Medulla oblongata (tissue), 1 donor: ENCODE measurements at regions not wholly inside any gene's neighbourhood (a gene's known extent, or its start where the extent isn't known, plus 50 kb on each side); places are given as distances from the start of the nearest gene placed in this dataset.
"Not testable (repeated sequence)": the region's sequence is repeated elsewhere in the genome, so short reads cannot be mapped to it uniquely, and the experiment has no call there.

Source experiments
- DNase-seq: peaks from one replicate; pipeline ENCODE4 v3.0.0-alpha.2; 2015; ENCODE audit errors: extremely low spot score

DNA sequence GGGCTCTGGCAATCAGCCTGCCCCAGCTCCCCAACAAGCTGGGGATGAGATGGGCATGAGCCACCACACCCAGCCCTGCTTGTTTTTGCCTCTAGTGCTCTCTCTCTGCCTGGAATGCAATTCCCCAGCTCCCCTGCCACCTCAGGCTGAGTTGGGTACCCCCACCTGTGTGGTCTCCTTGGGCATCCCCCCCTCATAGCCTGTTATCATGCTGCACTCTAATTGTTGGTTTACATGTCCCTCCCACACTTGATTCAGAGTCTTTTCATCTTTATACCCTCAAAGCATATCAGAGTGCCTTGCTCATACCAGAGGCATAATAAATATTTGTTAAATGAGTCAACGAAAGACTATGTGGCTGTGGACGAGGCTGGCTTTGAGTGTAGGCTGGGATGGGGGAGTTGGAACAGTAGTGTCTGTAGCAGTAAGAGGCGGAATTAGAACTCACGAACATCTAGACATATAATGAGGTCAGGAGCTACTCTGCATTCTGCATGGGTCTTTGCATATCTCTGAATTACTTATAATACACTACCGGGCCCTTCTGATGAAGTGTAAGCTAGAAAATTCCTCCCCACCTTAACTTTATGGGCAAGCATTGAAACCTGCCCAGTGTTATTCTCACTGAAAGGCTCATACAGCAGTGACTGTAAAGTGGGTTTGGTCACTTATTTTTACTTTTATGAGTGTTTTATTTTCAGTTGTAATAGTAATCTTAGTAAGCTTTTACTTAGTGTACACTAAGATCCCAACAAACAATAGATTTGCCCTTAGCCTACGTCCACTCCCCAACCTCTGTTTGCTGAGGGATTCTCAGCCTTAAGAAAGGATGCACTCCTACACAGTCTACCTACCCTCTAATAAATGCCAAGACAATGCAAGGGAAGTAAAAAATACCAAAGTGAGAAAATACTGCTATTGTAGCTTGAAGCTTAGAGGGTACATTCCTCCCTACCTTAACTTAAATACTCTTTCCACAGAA, 58.7 kb downstream of the EDN1 start:
- DNase-seq = no peak

DNA sequence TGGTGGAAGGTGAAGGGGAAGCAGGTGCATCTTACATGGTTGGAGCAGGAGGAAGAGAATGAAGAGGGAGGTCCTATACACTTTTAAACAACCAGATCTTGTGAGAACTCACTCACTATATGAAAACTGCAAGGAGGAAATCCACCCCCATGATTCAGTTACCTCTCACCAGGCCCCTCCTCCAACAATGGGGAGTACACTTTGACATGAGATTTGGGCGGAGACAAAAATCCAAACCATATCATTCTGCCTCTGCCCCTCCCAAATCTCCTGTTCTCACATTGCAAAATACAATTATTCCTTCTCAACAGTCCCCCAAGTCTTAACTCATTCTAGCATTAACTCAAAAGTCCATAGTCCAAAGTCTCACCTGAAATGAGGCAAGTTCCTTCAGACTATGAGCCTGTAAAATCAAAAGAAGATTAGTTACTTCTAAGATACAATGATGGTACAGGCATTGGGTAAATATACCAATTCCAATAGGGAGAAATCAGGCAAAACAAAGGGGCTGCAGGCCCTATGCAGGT, 60.5 kb downstream of the EDN1 start:
- DNase-seq = no peak

DNA sequence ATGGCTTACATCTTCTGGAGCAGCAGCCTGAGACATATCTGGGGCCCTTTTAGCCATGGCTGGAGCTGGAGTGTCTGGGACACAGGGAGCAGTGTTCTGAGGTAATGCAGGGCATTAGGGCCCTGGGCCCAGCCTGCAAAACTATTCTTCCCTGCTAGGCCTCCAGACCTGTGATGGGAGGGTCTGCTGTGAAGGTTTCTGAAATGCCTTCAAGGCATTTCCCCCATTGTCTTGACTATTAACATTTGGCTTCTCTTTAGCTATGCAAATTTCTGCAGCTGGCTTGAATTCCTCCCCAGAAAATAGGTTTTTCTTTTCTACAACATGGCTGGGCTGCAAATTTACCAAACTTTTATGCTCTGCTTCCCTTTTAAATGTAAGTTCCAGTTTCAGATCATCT, 61.5 kb downstream of the EDN1 start:
- no peak for DNase-seq

DNA sequence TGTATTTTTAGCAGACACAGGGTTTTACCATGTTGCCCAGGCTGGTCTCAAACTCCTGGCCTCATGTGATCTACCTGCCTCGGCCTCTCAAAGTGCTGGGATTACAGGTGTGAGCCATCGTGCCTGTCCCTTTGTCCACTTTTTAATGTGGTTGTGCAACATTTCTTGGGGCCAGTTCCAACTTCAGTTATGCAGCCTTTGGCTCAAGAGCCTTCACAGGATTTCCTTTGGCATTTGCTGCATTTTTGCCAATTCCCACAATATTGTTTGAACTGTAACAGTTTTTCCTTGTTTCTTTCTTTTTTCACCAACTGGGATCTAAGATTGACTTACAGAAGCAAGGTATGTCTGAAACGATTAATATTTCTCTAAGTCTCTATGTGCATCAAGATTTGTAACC, 63.6 kb downstream of the EDN1 start:
- no peak for DNase-seq

DNA sequence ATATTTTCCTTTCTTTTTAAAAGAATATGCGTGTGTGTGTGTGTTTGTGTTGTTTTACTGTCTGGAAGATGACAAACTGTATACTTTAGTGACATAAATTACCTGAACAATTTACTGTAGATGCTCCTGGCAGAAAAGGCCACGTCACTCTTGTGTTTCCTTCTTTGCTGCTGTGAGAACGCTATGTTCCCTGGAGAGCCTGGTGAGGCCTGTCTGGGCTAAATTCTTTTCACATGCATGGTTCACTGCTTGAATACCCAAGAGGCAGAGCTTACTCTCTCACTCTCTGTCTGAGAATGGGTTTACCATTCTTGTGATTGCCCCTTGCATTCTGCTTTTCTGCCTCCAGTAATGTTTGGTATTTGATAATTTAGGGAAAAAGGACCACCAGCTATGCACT, 64.3 kb downstream of the EDN1 start:
- DNase-seq = no peak

DNA sequence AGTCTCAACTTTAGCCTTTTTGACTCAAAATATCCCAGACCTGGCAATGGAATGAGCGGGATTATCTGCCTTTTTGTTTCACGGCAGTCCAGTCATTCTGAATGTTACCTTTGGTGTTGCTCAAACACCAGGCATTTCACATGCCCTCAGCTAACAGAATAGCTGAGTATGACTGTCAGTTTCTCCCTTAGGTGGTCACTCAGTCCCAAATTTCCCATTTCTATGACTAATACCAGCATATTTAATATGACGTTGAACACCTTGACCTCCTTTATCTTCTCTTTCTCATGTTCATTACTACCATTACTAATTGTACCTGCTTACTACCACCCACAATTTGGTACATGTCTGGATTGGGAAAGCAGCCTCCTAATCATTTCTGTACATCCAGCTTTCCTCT, 65.2 kb downstream of the EDN1 start:
- DNase-seq = no peak

DNA sequence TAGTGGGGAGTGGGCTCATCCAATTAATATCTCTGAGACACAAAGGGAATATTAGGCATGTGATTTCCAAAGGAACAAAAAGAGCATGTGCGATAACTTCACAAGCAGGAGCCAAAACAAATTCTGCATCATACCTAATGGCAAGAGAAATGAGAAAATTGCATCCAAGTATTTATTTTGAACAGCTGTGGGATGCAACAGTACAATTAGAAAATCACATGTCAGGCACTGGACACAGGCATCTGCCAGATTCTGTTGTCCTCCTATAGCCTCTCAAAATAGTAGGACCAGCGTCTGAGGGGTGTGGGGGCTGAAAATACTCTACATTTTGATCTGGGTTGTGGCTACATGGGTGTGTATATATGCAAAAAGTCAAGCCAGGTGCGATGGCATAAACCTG, 66.3 kb downstream of the EDN1 start:
- DNase-seq = no peak

DNA sequence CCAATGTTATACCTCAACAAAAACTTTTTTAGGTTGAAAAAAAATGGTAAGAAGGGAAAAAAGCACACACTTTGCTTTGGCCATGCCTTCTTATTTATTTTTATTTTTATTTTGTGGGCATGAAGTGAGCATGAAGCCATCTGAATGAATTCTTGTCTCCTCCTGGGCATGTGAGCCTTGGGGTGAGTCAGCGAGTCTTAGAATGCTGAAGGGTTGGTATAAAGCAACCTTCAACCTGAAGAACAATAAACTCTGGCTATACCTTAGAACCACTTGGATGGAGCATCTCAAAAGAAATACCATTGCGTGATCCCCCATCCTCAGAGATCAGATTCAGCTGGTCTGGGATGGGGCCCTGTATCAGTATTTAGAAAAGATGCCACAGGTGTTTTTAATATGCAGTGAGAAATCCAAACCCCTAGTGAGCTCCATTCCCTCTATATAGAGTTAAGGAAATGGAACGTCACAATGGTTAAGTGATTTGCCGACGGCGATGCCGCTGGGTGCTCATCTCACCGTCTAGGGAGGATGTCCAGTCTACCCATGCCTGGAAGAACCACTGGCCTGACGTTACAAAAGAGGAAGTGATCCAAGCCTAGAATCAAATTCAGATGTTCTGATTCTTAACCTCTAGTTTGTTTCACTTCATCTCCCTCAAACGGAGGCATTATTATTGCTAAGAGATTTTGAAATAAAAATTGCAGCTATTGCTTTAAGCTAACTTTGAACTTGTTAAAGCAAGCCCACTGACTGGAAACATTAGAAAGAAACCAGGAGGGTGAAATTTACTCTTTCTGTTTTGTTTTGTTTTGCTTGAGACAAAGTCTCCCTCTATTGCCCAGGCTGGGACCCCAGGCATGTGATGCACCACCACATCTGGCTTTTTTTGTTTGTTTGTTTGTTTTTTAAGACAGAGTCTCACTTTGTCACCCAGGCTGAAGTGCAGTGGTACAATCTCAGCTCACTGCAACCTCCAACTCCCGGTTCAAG, 67.1 kb downstream of the EDN1 start:
- DNase-seq = peak; percentile 71

DNA sequence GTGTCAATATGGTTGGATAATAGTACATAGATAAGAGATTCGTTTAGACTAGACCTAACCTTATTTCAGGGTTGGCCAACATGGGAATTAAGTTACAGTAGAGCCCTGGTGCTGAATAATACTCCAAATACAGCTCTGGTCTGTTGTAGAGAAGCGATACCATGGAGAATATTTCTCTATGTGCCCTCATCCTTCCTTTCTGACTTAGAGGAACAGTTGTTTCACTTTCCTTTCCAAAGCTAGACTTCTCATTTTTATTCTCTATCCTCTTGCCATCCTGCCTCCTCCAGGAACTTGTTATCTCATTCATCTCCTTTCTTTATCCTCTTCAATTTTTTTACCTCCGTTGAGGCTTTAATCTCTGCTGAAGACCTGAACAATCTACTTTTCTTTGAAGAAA, 68.9 kb downstream of the EDN1 start:
- peak; percentile 62 for DNase-seq

DNA sequence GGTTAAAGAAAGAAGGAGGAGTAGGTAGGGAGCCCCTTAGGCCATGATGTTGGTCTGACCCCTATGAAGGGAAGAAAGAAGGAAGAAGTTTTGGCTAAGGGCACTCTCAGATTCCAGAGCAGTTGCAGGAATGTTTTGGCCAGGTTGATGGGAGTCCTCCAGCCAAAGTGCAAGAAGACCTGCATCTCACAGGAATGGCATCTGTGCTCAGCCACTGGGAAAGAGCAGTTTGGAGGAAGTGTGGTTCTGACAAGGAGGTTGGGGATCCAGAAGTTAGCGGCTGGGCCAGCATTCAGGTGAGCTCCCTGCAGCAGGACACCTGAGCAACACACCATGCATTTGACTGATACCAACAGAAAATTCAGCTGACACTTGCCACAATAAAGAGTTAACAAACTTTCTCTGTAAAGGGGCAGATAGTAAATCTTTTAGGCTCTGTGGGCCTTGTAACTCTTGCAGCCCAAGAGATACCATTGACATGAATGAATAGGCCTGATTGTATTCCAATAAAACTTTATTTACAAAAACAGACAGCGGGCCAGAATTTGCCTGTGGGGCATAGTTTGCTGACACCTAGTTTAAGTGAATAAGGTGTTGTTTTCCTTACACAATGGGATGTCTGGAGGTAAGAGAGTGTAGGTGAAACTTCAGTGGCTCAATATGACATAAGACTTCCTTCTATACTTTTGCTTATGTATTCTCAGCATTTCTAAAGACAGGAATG, 71.0 kb downstream of the EDN1 start:
- no peak for DNase-seq

DNA sequence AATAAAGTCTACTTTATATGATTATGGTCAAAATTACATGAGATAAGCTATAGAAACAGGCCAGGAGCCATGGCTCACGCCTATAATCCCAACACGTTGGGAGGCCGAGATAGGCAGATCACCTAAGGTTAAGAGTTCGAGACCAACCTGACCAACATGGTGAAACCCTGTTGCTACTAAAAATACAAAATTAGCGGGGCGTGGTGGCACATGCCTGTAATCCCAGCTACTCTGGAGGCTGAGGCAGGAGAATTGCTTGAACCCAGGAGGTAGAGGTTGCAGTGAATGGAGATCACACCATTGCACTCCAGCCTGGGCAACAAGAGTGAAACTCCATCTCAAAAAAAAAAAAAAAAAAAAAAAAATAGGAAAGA, 73.1 kb downstream of the EDN1 start:
- DNase-seq = not testable (repeated sequence)

DNA sequence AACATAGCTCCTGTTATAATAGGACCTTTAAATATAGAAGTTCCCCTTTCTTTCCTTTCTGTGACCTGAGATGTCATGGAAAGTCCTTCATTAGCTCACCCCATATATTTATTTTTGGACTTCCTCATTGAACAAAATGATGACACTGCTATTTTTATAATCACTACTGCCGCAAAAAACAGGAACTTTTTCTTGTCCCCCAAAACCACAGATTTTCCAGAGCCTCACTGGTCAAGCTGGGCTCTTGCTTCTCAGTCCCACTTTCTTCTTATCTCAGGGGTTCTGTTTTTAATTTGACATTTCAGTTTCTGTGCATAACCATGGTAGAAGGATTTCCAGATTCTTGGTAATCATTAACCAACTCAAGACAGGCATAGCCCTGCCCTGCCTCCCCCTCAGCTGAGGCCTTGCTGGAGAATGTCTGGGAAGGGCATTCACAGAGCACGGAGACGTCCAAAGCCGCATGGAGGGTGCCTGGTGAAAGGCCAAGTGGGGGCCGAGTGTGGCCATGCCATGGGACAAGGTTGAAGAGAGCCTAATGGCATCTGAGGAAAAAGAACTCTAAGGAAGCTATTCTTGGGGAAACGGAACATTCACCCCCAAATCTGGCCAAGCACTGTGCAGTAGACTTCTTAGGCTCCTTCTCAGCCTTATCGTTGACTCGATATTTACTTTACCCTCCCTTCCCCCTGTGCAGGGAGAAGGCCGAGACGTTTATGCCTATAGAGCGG, 73.7 kb downstream of the EDN1 start:
- DNase-seq = peak; percentile 81

DNA sequence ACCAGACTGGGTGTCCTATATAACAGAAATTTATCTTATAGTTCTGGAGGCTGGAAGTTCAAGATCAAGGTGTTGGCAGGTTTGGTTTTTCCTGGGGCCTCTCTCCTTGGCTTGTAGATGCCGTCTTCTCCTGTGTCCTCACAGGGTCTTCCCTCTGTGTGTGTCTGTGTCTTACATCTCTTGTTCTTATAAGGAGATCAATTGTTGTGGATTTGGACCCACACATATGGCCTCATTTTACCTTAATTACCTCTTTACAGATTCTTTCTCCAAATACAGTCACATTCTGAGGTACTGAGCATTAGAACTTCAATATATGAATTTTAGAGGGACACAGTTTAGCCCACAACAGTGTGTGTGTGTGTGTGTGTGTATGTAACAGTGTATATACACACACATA, 74.5 kb downstream of the EDN1 start:
- DNase-seq = no peak

DNA sequence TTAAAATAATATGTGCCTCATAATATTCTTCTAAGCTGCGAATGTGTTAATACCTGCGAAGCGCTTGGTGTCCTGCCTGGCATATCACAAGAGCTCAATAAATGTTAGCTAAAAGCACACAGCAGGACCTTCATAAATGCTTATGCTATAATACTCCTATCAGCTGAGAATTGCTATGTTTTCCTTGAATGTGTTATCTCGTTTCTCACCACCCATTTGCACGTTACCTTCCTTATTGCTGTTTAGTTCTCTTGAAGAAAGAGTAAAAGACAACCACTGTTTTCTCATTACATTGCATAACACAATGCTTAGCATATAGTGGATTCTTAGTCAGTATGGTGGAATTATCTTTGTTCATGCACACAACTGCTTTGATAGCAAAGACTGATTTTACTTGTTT, 76.6 kb downstream of the EDN1 start:
- no peak for DNase-seq

DNA sequence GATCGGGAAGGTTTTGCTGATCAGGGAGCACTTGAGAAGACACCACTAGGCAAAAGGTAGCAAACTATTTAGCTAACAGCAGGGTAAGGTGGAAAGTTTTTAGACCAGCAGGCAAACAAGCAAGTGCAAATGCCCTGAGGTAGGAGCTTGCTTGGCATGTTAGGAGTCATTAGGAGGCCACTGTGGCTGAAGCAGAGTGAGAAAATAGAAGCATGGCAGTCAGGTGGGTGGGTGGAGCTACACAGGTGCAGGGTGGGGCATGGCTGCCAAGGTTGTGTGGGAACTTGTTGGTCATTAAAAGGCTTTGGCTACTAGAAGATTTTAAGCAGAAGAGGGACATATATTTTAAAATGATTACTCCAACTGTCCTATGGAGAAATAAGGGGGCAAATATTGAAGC, 77.3 kb downstream of the EDN1 start:
- no peak for DNase-seq

DNA sequence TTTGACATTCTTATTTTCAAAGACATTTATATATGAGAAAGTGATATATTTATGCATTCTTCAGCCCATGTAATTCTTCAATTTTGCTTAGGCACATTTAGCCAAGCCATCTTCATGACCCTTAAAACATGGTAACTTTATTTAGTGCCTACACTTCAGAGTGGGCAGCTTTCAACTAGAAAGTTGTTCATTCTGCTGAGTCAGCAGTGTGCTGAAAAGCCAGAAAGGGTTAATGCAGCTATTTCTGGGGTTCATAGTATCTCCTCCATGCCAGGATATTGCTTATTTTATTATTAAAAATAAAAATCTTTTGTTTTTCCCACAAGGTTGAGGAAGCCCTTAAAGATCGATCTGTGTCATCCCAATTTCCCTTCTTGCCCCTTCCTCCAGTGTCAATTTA, 79.2 kb downstream of the EDN1 start:
- DNase-seq = no peak

DNA sequence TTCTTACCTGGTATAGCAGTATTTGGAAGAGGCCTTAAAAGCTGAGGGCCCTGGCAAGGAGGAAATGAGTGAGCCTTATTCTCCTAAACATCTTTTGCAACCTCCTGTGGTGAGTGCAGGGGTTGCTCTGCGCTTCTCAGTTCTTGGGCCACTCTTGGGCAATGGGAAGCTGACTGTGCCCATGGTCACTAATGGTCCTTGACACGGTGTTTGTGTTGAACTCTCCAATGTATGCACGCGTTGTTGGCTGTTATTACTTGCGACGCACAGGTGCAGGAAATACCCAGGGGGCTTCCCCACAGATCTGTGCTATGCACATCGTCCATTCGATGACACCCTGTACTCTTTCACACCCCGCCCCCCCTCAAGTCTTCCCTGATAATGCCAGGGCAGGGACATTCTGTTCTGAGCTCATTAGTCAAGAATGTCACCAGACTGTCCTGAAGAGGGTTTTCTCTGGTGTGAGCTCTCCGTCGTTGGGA, 79.7 kb downstream of the EDN1 start:
- peak; percentile 27 for DNase-seq

DNA sequence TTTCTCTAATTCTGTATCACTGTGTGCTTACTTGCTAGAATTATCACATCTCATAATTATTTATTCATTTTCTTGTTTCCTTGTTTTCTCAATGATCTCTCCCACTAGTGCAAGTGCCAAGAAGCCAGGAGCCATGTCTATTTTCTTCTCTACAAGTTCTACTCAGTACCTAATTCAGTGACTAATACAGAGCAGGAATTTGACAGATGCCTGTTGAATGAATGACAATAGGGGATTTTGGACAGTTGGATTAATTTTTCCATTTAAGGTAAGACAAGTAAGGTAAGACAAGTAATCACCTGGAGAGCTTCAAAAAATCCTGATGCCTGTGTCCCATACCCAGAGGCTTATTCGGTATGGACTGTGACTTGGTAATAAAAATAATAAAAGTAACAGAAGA, 81.0 kb downstream of the EDN1 start:
- no peak for DNase-seq

DNA sequence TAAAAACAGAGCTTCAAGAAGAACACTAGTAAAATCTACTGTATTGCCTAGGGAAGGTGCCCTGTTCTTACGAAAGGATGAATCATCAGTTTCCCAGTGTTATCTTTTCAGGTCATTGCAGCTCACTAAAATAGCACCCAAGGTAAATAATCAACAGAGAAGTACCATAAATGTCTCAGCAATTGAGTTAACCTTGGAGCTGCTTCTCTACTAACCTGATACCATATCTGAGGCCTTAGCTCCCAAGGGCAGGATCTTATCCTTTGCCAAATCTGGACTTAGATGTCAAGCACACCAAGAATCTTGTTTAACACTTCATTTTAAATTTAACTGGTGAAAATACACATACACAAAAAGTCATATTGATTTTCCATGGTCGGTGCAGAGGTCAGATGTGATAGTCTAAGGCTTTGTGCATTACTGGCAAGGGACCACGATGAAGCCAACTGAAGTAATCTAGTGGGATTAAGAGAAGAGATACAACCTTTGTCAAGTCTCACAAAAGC, 81.5 kb downstream of the EDN1 start:
- DNase-seq = no peak

DNA sequence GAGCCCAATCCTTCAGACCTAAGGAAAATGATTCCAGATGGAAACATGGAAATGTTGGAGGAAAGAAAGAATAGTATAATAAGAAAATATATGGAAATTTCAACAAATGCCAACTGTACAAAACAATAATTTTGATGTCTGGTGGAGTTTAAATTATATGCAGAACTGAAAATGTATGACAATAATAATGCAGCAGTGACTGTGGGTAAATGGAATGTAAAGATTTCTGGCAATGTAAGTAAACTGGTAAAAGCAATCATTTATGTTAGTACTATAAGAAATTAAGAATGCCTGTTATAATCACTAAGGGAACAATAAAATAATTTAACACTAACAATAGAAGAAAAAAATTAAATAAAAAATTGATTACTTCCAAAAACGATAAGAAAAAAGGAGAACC, 89.0 kb downstream of the EDN1 start:
- DNase-seq = no peak

DNA sequence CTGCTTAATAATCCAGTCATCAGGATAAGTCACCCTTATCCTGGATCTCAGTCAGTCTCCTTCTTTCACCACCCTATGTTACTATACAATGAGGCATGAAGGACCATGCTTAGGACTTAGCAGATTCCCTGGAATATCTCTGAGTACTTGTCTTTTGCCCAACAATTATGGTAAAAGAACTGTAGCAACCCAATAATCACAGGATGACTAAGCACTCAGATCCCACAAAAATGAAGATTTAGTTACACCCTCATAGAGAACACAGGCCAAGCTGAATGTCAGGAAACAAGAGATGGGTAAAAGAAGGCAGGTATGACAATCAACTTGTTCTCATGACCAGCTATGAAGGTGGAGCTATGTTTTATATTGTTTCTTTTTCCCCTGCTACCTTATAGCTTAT, 91.4 kb downstream of the EDN1 start:
- no peak for DNase-seq
